Amniotic stem cell (primary cell): ENCODE measurements at regions not wholly inside any gene's neighbourhood (a gene's known extent, or its start where the extent isn't known, plus 50 kb on each side); places are given as distances from the start of the nearest gene placed in this dataset.
"Not testable (repeated sequence)": the region's sequence is repeated elsewhere in the genome, so short reads cannot be mapped to it uniquely, and the experiment has no call there.

Experiments
- DNase-seq: peaks from one replicate; lab custom pipeline; 2025; lab: John Stamatoyannopoulos, UW

GRCh38 chr3:33919312-33920120, 121.1 kb downstream of the PDCD6IP start:
- no peak for DNase-seq

- DNase-seq, result no peak
Measured at GRCh38 chr3:33920511-33920910, 122.1 kb downstream of the PDCD6IP start.

GRCh38 chr3:33921608-33922007, 123.2 kb downstream of the PDCD6IP start:
- no peak for DNase-seq

GRCh38 chr3:33926998-33927605, 128.7 kb downstream of the PDCD6IP start:
- no peak for DNase-seq

GRCh38 chr3:33929813-33930212, 131.4 kb downstream of the PDCD6IP start:
- DNase-seq, result no peak

GRCh38 chr3:33931512-33931911, 133.1 kb downstream of the PDCD6IP start:
- DNase-seq, result no peak

- no peak for DNase-seq
Measured at GRCh38 chr3:33932010-33932764, 133.8 kb downstream of the PDCD6IP start.

- DNase-seq, result no peak
Measured at GRCh38 chr3:33936171-33936920, 137.9 kb downstream of the PDCD6IP start.

- DNase-seq, result no peak
Measured at GRCh38 chr3:33936921-33937525, 138.6 kb downstream of the PDCD6IP start.

GRCh38 chr3:33937628-33938027, 139.2 kb downstream of the PDCD6IP start:
- no peak for DNase-seq

GRCh38 chr3:33940149-33940548, 141.7 kb downstream of the PDCD6IP start:
- DNase-seq, result no peak

GRCh38 chr3:33940736-33941135, 142.3 kb downstream of the PDCD6IP start:
- DNase-seq, result no peak

GRCh38 chr3:33941804-33942203, 143.4 kb downstream of the PDCD6IP start:
- DNase-seq, result no peak

- DNase-seq, result no peak
Measured at GRCh38 chr3:33942483-33943150, 144.2 kb downstream of the PDCD6IP start.

GRCh38 chr3:33943277-33943676, 144.8 kb downstream of the PDCD6IP start:
- no peak for DNase-seq

GRCh38 chr3:33946612-33947011, 148.2 kb downstream of the PDCD6IP start:
- DNase-seq, result not testable (repeated sequence)

GRCh38 chr3:33947272-33948195, 149.1 kb downstream of the PDCD6IP start:
- no peak for DNase-seq

GRCh38 chr3:33949074-33949473, 150.6 kb downstream of the PDCD6IP start:
- DNase-seq, result no peak

- no peak for DNase-seq
Measured at GRCh38 chr3:33954956-33955355, 156.5 kb downstream of the PDCD6IP start.

GRCh38 chr3:33956206-33956605, 157.8 kb downstream of the PDCD6IP start:
- DNase-seq, result no peak
